ENCODE measurements at regions not wholly inside any gene's neighbourhood (a gene's known extent, or its start where the extent isn't known, plus 50 kb on each side); places are given as distances from the start of the nearest gene placed in this dataset.

- H3K4me3 ChIP-seq (ENCODE audit: low read depth, low read length), result no peak overlapping the region
- no peak for DNase-seq (ENCODE audit: low read depth)
- TF ChIP-seq MYC (IDR thresholded peaks at IDR 0.05; ENCODE audit: low read depth, low read length) (no peak), POLR2A (IDR thresholded peaks at IDR 0.05; ENCODE audit: extremely low read depth, insufficient read length) (no peak), CTCF (IDR thresholded peaks at IDR 0.05; ENCODE audit: low read depth, low read length) (no peak), MAX (IDR thresholded peaks at IDR 0.05; ENCODE audit: low read depth, low read length) (no peak)
These were observed 180.4 kb upstream of the PPP1R26 start for GRCh38 chr9:135299239-135299590.

GRCh38 chr9:135299651-135300345, 179.8 kb upstream of the PPP1R26 start:
- no peak for DNase-seq (ENCODE audit: low read depth)
- no peak overlapping the region for H3K4me3 ChIP-seq (ENCODE audit: low read depth, low read length)
- TF ChIP-seq MYC (IDR thresholded peaks at IDR 0.05; ENCODE audit: low read depth, low read length), result no peak
- no peak for TF ChIP-seq POLR2A (IDR thresholded peaks at IDR 0.05; ENCODE audit: extremely low read depth, insufficient read length)
- no peak for TF ChIP-seq CTCF (IDR thresholded peaks at IDR 0.05; ENCODE audit: low read depth, low read length)
- TF ChIP-seq MAX (IDR thresholded peaks at IDR 0.05; ENCODE audit: low read depth, low read length), result no peak

GRCh38 chr9:135300346-135301141, 179.0 kb upstream of the PPP1R26 start:
- H3K4me3 ChIP-seq (ENCODE audit: low read depth, low read length), result no peak overlapping the region
- no peak for TF ChIP-seq MYC (IDR thresholded peaks at IDR 0.05; ENCODE audit: low read depth, low read length)
- TF ChIP-seq CTCF (IDR thresholded peaks at IDR 0.05; ENCODE audit: low read depth, low read length), result no peak
- TF ChIP-seq MAX (IDR thresholded peaks at IDR 0.05; ENCODE audit: low read depth, low read length), result no peak
- TF ChIP-seq POLR2A (IDR thresholded peaks at IDR 0.05; ENCODE audit: extremely low read depth, insufficient read length), result no peak
- DNase-seq (ENCODE audit: low read depth), result no peak

GRCh38 chr9:135301271-135302263, 178.0 kb upstream of the PPP1R26 start:
- H3K4me3 ChIP-seq (ENCODE audit: low read depth, low read length), result no peak overlapping the region
- TF ChIP-seq CTCF (IDR thresholded peaks at IDR 0.05; ENCODE audit: low read depth, low read length) (no peak), MAX (IDR thresholded peaks at IDR 0.05; ENCODE audit: low read depth, low read length) (no peak), POLR2A (IDR thresholded peaks at IDR 0.05; ENCODE audit: extremely low read depth, insufficient read length) (no peak), MYC (IDR thresholded peaks at IDR 0.05; ENCODE audit: low read depth, low read length) (no peak)
- DNase-seq (ENCODE audit: low read depth), result no peak

All from NB4 (cell line).